Stimulated activated CD4-positive, alpha-beta T cell treated with anti-CD3 and anti-CD28 coated beads, Interleukin-2, amount 100 ng/mL, for 48 hours (primary cell): ENCODE measurements at regions not wholly inside any gene's neighbourhood (a gene's known extent, or its start where the extent isn't known, plus 50 kb on each side); places are given as distances from the start of the nearest gene placed in this dataset.
"Not testable (repeated sequence)": the region's sequence is repeated elsewhere in the genome, so short reads cannot be mapped to it uniquely, and the experiment has no call there.

Source experiments
- DNase-seq, 2 donors: peaks; one replicate each; pipeline ENCODE4 v3.0.0-alpha.2; 2020

DNA sequence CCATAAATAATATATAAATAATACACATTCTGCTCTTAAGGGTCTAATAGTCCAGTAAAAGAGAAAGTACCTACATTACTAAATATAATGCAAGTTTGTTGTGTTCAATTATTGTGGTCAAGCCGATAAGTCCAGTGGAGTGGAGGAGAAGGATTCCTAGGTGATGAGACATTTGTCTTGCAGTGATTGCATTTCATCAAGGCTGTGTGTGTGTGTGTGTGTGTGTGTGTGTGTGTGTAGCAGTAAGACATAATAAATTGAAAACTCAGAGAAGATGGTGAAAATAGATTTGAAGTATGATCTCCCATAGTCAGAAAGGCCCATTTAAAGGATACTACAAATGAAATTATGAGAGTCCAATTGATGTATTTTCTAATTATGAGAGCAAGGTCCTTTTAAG lies 192.5 kb upstream of the SEMA3C start:
- no peak for DNase-seq

DNA sequence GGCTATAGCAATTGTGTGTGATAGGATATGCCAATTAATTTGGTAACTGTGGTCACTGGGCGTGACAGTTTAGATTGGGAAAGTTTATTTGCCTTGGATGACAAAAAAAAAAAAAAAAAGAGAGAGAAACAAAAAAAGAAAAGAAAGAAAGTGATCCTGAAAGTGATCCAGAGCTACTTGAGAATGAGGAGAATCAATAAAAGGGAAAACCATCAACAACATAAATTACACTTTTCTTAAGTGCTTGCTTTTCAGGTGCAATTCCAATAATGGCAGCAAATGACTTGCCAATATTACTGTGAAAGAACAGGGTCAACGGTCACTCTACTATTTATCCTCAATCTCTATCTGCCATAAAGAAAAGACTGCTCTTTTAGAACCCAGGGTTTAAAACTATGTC lies 191.8 kb upstream of the SEMA3C start:
- DNase-seq: no peak

DNA sequence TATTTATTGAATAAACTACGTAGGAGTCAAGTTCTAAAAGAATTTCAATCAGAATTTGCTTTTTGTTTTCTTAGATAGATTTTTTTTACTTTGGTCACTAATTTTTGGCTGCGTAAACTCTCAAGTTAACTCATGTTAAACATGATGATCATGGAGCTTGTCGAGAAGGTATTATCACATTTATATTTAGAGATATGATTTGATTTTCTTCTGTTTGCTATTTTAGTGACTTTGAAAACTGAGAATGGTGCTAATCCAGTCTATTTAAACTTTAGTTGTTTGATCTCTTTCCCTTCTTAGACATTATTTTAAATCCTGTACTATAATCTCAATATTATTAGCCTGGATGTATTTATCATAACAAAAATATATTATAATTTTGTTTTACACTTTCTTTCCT lies 179.4 kb upstream of the SEMA3C start:
- no peak for DNase-seq

DNA sequence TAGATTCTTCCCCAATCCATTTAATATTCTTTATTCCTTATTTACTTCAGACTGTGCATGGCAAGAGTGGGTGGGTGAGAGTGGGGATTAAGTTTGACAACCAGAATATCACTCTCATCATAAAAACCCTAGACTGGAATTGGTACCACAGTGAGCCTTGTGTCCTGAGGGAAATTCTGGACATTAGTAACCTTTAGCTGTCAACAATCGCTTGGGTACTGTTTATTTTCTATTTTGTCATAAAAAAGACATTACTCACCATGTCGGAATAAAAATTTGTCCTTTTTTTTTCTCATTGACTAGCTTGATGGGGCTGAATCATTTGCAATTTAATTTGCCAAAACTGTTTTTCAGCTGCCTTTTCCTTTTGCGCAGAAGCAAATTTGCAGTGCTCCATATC lies 176.1 kb upstream of the SEMA3C start:
- DNase-seq: no peak

DNA sequence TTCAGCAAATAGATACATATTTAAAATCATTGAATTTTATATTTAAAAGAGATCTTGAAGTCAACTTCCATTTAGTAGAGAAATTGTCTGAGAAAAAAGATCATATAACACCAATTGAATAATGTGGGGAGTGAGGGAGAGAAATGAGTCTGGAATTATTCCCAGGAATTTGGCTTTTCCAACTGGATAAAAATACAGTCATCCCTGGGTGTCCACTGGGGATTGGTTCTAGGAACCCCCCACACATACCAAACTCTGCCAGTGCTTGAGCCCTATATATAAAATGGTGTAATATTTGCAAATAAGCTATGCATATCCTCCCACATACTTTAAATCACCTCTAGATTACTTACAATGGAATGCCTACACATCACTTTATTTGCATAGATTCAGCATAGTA lies 162.8 kb upstream of the SEMA3C start:
- no peak for DNase-seq

DNA sequence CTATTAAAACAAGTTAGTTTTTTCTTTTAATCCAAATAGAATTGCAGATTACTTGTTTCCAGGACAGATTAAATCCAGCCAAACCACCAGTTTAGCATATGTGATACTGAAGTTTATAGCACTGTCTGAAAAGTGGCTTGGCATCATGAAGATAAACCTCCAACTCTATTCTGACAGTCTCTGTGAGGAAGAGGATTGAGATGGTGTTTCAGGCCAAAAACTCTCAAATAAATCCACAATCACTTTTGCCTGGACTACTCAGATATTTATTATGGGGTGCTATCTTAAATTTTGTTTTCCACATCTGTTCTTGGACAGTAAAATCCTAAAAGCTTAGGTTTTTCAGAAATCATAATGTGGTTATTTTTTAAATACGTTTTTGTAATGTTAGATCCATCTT lies 161.7 kb upstream of the SEMA3C start:
- DNase-seq: no peak

DNA sequence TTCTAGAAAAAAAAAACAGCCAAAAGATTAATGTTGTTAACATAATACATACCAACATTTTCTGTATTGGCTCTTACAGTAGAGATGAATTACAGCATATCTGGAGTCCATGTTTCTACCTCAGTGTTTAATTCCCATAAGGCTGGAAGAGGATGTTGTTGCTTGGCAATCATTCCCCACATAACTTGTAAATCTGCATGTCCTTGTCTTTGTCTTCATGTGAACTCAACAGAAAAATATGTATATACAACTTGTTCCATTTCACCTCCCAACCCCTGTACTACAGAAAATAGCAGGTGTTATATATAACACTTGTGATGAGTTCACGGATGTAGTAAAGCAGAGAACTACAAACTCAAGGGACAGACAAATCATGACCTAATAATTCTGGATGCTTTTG lies 160.9 kb upstream of the SEMA3C start:
- no peak for DNase-seq

DNA sequence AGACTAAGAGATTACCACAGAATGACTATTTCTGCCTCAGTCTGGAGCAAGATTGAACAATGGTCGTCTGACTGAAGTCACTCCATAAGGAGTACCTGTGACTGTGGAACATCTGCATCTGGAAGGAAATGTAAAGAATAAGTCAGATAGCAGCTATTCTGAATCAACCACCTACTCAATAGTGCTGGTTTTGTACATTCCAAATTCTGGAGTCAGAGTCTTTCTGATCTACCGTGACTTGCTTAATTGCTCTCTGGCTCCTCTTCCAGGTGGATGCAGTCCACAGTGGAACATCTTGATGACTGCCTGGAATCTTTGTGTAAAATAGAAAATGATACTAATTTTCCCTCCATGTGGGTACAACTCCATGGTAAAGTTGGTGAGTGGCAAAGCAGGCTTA lies 156.3 kb upstream of the SEMA3C start:
- no peak for DNase-seq

DNA sequence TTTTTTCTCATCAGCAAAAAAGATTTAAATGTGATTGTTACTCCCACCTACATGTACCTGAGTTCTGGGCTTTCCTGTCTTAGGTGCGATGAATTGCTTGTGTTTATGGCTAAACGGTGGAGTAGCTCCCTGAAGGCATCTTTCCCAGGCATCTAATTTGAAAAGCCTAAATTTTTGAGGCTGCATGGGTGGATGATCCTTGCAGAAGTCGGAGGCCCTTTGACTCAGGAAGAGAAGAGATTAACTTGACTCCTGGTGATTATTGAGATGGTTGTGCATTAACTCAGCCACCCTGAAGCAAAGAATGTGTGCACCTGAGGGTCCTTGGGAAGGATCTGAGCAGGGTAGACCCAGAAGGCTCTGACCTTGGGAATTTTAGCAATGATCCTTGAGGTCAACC lies 155.6 kb upstream of the SEMA3C start:
- DNase-seq: no peak

DNA sequence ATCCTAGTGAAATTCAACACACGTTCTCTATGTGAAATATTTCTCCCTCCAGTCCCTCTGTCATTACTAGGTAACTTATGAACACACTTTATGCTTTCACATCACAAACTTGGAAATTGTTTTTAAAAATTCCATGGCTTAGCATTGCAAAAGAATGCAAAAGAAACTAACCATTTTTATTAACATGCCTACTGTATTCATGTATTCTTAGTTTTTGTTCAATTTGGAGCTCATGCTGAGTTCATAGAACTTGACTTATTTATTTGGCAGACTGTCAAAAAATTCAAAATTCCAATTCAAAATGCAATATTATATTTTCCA lies 155.0 kb upstream of the SEMA3C start:
- no peak for DNase-seq

DNA sequence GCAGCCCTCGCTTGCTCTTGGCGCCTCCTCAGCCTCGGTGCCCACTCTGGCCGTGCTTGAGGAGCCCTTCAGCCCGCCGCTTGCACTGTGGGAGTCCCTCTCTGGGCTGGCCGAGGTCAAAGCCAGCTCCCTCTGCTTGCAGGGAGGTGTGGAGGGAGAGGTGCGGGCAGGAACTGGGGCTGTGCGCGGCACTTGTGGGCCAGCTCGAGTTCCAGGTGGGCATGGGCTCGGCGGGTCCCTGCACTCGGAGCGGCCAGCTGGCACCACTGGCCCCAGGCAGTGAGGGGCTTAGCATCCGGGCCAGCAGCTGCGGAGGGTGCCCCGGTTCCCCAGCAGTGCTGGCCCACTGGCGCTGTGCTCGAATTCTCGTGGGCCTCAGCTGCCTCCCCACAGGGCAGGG lies 152.1 kb upstream of the SEMA3C start:
- no peak for DNase-seq

DNA sequence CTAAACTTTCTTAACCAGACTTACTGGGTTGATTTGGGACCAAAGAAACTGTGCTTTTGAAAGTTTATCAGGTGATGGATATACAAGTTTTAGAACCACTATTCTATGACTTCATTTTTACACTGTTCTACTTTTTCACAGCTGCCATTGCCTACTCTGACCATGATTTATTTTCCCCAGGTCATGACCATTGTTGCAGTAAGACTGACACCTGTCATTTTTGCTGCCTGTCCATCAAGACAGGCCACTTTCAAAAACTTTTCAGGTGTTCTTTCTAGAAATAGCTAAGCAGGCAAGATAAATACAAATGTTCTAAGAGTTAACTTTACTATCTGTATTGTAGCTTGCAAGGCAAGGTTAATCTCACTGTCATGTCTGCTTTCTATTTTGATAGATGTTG lies 147.9 kb upstream of the SEMA3C start:
- no peak for DNase-seq

DNA sequence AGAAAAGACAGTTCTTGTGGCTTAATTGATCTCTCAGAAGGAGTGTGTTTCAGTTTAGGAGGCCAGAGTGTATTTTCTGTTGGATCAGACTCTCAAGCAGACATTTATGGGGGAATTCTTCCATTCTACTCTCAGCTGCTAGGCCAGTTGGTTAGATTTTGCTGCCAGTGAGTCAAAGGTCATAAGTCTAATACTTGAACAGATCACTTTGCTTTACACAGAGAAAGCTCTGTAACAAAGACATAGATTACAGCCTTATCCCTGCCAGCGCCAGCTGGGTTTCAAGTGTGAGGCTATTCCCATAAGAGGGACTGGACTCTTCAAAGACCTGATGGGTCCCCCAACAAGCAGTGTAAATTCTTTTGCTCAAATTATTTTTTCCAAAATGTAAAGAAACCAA lies 145.6 kb upstream of the SEMA3C start:
- DNase-seq: no peak

DNA sequence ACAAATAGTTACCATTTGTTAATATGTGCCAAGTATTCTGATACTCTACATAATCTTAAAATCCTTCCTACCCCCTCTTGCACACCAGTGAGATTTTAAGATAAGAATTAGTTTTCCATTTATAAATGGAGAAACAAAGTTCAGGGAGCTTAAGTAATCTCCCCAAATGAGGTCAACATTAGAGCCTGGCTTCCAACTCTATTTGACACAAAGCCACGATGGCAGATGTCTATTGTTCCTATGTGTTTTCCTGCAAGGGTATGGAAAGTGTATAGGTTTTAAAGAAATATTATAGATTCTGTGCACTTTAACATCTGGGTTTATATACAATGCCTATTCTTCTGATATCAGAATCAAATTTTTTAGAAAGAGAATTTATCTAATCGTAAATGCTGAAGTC lies 143.9 kb upstream of the SEMA3C start:
- DNase-seq: no peak

DNA sequence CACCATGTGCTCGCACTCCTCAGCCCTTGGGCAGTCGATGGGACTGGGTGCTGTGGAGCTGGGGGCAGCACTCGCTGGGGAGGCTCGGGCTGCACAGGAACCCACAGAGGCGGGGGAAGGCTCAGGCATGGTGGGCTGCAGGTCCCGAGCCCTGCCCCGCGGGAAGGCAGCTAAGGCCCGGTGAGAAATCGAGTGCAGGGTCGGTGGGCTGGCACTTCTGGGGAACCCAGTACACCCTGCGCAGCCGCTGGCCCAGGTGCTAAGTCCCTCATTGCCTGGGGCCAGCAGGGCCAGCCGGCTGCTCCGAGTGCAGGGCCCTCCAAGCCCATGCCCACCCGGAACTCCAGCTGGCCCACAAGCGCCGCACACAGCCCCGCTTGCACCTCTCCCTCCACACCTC lies 138.6 kb upstream of the SEMA3C start:
- not testable (repeated sequence) for DNase-seq

DNA sequence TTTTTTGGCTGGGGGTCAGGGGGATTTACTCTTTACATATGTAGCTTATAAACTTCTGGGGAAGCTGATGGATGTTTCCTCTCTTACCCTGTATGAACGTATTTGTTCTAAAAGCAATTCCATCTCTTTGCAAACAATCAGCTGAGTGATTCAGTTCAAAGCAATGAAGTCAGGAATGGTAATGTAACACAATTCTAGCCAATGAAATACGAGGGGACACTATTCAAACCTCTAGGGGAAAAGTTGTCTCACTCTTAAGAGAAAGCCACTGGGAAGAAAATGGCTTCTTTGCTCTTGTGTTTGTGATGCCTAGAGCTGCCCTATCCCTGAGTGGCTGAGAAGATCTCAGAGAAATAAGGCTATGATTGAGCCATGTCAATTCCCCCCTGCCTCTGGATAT lies 134.8 kb upstream of the SEMA3C start:
- DNase-seq: no peak

DNA sequence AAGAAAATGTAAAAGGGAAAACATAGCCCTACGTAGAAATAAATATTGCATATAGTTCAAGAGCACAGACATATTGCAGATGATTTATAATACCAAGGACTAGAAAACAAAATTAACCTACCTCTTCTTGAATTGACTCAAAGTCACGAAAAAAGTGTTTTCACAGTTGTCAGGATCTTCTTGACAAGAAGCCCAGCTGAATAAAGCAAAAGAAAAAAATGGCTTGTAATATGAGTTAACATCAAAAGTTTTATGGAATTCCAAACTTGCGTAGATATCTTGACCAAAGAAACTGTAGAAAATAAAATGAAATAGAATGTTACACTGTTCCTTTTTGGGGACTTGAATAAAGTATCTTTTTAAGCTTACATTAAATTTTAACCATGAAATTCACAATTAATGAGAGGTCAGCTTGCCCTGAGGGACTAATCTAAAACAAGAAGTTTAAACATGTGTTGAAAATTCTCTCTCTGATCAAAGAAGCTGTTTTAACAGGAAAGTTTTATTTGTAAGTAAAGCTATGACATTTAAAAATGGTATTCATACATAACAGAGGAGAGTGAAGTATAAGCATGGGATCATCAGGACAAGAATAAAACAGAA lies 133.1 kb upstream of the SEMA3C start:
- DNase-seq: no peak

DNA sequence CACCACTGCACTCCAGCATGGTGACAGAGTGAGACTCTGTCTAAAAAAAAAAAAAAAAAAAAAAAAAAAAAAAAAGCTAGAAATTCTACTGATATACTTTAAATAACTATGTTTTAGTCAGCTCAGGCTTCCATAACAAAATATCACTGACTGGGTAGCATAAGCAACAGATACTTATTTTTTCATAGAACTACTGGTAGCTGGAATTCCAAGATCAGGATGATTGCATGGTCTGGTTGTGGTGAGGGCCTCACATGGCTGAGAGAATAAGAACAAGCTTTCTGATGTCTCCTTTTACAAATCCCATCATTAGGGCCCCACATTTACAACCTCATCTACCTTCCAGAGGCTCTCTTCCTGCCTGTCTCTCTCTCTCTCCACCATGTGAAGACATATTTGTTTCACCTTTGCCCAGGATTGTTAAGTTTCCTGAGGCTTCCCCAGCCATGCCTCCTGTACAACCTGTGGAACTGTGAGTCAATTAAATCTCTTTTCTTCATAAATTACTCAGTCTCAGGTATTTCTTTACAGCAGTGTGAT lies 126.7 kb upstream of the SEMA3C start:
- no peak for DNase-seq

DNA sequence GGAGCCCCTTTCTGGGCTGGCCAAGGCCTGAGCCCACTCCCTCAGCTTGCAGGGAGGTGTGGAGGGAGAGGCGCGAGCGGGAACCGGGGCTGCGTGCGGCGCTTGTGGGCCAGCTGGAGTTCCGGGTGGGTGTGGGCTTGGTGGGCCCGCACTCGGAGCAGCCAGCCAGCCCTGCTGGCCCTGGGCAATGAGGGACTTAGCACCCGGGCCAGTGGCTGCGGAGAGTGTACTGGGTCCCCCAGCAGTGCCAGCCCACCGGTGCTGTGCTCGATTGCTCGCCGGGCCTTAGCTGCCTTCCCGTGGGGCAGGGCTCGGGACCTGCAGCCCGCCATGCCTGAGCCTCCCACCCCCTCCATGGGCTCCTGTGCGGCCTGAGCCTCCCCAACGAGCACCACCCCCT lies 123.8 kb upstream of the SEMA3C start:
- not testable (repeated sequence) for DNase-seq

DNA sequence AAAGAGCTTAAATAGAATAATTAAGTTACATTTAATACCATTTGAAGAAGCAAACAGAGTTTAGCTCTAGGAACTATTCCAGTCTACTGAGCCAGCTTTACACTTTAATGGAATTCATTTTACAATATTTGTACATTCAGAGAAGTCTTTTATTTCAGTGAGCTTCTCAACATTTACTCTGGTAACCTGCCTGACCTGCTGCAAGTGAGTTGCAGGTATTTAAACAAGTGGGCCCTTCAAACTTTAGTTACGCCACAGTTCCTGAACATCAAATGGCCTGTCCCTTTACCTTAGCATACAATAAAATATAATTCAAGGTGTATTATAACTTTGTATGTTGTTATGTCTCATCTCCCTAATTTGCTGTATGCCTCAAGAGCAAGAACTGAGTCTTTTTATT lies 121.6 kb upstream of the SEMA3C start:
- DNase-seq: no peak

DNA sequence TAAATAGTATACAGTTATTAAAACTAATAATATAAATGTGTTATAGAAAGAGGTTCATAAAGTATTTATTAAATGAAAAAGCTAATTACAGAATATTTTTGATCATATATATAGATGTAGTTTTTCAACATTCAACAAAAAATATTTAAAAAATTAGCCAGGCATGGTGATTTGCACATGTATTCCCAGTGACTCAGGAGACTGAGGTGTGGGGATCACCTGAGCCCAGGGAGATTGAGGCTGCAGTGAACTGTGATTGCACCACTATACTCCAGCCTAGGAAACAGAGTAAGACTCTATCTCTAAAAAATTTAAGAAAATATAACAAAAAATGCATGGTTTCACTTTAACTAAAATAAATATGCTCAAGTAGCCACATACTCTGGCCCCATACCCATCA lies 118.0 kb upstream of the SEMA3C start:
- DNase-seq: no peak

DNA sequence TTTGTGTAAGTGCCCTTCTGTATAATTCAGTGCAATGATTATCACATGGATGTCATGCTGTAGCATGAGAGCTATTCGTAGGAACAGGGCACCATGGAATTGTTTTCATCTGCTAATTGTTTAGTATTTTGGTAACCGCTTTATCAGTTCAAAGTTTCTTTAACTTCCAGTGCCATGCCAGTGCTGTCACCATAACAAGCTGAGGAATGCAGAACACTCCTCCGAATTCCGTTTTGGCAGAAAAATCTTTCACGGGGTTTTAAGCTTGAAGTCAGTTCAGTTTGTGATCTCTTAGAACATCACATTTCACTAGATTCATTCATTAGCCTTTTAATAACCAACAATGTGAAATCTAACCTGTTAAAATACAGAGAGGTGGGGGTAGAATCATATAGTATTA lies 117.2 kb upstream of the SEMA3C start:
- no peak for DNase-seq

DNA sequence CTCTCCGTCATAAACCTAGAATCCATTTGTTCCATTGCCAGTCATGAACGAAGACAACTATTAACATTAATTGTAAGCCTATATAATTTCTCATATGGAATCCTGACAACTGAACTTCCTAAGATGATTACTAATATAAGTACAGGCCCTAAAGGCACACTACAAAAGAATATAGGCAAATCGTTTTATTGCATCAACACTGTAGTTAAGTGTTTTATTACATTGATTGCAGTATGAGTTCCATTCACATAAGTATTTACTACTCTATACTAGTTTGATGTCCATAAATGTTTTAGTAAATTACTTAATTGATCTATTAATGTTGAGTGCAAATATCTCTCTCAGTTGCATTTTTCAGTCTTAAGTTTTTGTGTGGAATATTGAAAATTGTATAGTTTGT lies 113.1 kb upstream of the SEMA3C start:
- DNase-seq: no peak

DNA sequence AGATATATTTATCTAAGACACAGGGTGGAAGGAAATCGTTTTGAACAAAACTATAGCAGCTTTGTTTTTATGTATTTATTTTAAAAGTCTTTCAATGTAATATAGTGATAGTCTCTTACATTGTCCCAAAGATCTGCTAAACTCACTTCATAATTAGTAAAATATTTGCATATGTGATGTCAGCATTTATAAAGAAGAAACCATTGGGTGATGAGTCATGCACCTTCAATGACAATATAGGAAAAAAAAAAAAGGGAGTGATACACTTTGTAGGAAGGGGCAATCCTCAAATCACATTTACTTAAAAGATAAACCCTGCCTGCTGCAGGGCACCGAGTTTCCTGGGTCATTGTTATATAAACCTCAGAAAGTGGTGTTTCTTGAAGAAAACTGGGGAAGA lies 112.4 kb upstream of the SEMA3C start:
- no peak for DNase-seq

DNA sequence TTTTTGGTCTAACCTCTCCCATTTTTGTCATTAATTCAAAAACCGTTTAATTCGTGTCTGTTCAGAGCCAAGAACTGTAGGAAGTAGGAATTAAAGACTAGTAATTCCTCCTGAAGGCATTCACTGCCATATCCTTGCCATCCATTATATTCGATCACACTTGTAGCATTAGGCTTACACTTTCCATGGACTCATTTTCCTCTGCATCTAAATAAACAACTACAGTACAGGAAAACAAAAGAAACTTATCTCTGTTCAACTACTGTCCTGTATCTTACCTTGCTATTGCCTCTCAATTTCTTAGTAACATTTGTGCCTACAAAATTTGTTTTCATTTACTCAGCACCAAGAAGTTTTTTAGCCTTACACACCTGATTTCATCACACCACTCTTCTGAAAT lies 111.6 kb upstream of the SEMA3C start:
- no peak for DNase-seq

DNA sequence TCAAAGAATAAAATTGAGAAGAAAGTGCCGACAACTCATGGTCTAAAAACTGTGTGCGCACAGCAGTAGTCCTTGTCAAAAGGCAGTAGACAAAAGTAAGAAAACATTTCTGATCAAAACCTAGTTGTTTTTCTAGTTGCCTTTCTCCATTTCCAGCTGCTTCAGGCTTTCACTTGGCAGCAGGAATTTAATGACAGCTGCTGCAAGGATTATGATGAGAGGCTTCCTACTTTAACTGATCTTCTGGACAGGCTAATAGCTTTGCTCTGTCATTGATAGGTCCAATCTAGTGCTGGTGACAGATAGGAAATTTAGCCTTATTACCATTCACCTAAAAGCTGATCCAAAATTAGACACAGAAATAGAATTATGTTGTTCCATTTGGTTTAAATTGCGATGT lies 110.7 kb upstream of the SEMA3C start:
- no peak for DNase-seq
